Mucosa of descending colon (tissue), 3 donors: ENCODE measurements at regions not wholly inside any gene's neighbourhood (a gene's known extent, or its start where the extent isn't known, plus 50 kb on each side); places are given as distances from the start of the nearest gene placed in this dataset.

Experiments used
- ATAC-seq: fragments of 200-7000 bp; cut with Tn5 transposase; one replicate; pipeline ENCODE4 v1.9.1; 2020; ENCODE audit warnings: mild to moderate bottlenecking, moderate library complexity
- DNase-seq, 3 donors: peaks; one replicate each; pipeline ENCODE4 v3.0.0-alpha.2; 2020
- H3K36me3 ChIP-seq: fragments of 200-600 bp; one replicate; pipeline ENCODE4 v1.8.0; 2021; ENCODE audit warnings: low read depth, mild to moderate bottlenecking
- H3K4me1 ChIP-seq: fragments of 200-600 bp; one replicate; pipeline ENCODE4 v1.8.0; 2021; ENCODE audit warnings: low read depth, mild to moderate bottlenecking
- H3K4me3 ChIP-seq: fragments of 200-600 bp; one replicate; pipeline ENCODE4 v1.8.0; 2021; ENCODE audit warnings: mild to moderate bottlenecking
- H3K9me3 ChIP-seq: fragments of 200-600 bp; one replicate; pipeline ENCODE4 v1.8.0; 2021; ENCODE audit warnings: mild to moderate bottlenecking
- CTCF ChIP-seq: fragments of 200-600 bp; IDR thresholded peaks from one replicate; pipeline ENCODE4 v1.8.0; 2022; ENCODE audit warnings: antibody characterized with exemption, mild to moderate bottlenecking
- intact Hi-C, 2 donors: fragments of 100-400 bp; cut with DNase I in 1 of 2; cut with micrococcal nuclease in 1 of 2; formaldehyde crosslinking; loops; one replicate each; pipeline versions ENCODE4 v1.11.0 to v1.11.1; 2022; cut with DNase I, micrococcal nuclease
- donor health status: DM: no; HTN: no; CAD: no; lungs with moderate emphysema.
- donor health status: DM: no; HTN: no; CAD: no.
- donor health status: DM: no; HTN: yes; CAD: no.

GRCh38 chr5:56692359-56693219 lies 122.8 kb upstream of the MAP3K1 start:
- Histone ChIP-seq H3K36me3 (no peaks in the 10 kb centered on the region), H3K4me3 (no peak overlapping the region), H3K9me3 (no peaks in the 10 kb centered on the region), H3K4me1 (no peaks in the 10 kb centered on the region)
- ATAC-seq (no peak), DNase-seq (no peak)
- TF ChIP-seq CTCF = no peak
- intact Hi-C loops = no loop called here

DNA sequence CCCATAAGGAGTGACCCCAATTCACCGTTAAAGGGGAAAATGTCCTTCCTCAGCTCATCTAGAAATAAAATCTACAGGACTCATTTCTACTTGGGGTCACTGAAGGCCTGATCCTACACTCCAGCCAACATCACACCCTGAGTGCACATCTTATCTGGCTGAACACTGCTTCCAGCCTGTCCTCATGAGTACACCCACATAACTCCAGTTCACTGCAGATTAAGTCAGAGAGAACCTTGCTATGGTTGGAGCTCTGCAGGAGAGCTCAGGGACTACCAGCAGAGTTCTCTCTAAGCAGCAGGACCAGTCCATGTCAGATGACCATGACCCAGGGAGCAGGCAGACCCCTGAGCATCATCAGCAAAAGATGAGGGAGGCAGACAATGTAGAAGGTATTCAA lies 126.9 kb upstream of the MAP3K1 start:
- ATAC-seq = no peak
- intact Hi-C loops = no loop called here
- Histone ChIP-seq H3K36me3 (no peaks in the 10 kb centered on the region), H3K4me1 (no peaks in the 10 kb centered on the region), H3K9me3 (no peaks in the 10 kb centered on the region), H3K4me3 (no peak overlapping the region)
- no peak for TF ChIP-seq CTCF
- DNase-seq = no peak

DNA sequence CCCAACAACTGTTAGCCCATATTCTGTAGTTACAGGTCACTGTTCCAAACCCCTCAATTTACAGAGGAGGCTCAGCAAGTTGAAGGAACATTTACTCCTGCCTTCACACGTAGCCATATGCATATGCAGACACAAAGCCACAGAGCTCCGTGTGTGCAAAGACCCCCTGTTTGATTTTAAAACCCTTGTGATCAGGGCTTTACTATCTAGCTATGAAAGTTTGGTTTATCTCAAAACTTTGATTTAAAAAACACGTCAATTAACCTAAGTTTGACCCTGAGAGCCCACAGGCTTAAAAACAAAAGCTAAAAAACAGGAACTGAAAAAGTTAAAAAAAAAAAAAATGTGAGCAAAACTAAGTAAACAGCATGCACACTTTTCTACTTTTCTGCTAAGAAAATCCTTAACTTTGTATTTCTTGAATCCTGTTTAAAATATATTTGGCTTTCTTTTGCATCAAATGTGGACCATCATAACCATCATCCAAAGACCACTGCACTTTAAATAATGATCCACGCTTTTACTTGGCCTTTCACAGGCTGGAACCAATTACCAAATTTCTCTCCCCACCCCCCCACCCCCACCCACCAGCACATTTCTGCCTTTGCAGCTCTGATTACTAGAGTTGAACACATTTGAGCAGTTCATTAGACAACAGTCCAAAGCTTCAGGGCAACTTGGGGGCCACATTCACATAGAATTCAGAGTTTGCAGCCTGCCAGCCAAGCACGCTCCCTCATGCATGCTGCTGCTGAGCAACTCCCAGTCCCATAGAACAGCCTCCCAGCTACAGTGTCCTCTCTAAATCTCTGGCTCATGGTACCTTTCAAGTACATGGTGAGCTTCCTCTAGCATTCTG lies 128.8 kb upstream of the MAP3K1 start:
- Histone ChIP-seq H3K4me1 (no peaks in the 10 kb centered on the region), H3K36me3 (no peaks in the 10 kb centered on the region), H3K4me3 (no peak overlapping the region), H3K9me3 (no peaks in the 10 kb centered on the region)
- intact Hi-C loops = no loop called here
- DNase-seq (no peak), ATAC-seq (peak; percentile 57)
- no peak for TF ChIP-seq CTCF

GRCh38 chr5:56685503-56686217 lies 129.7 kb upstream of the MAP3K1 start:
- intact Hi-C loops = no loop called here
- ATAC-seq (peak; percentile 25), DNase-seq (no peak)
- Histone ChIP-seq H3K4me1 (no peaks in the 10 kb centered on the region), H3K36me3 (no peaks in the 10 kb centered on the region), H3K9me3 (no peaks in the 10 kb centered on the region), H3K4me3 (no peak overlapping the region)
- no peak for TF ChIP-seq CTCF

GRCh38 chr5:56684159-56684558 lies 131.2 kb upstream of the MAP3K1 start:
- H3K36me3 ChIP-seq = no peaks in the 10 kb centered on the region
- DNase-seq = no peak
- intact Hi-C loops = no loop called here
- H3K4me3 ChIP-seq = no peak overlapping the region
- no peaks in the 10 kb centered on the region for H3K4me1 ChIP-seq
- no peak for TF ChIP-seq CTCF
- H3K9me3 ChIP-seq = no peaks in the 10 kb centered on the region
- ATAC-seq = no peak
